Adrenal gland (tissue), 5 donors: ENCODE measurements at regions not wholly inside any gene's neighbourhood (a gene's known extent, or its start where the extent isn't known, plus 50 kb on each side); places are given as distances from the start of the nearest gene placed in this dataset.

Experiments used
- CTCF ChIP-seq, 6 experiments: fragments of 450-650 bp in 4 of 6; fragments of 200-600 bp in 2 of 6; sonication (generic) in 1 of 6; IDR thresholded peaks; 1 replicate in 5 of 6; 2 replicates in 1 of 6; pipeline versions ENCODE4 v1.5.1 to v1.8.0; 2016 to 2021; ENCODE audit warnings: antibody characterized with exemption in 6 of 6, mild to moderate bottlenecking in 2 of 6, moderate library complexity in 1 of 6
- POLR2A ChIP-seq, 2 donors: fragments of 450-650 bp; IDR thresholded peaks; one replicate each; pipeline ENCODE4 v1.6.1; 2017; ENCODE audit warnings: antibody characterized with exemption in 2 of 2, mild to moderate bottlenecking in 2 of 2, moderate library complexity in 1 of 2
- donor health status: DM: no; HTN: no; CAD: no.

GRCh38 chr2:114065731-114066130, 175.8 kb downstream of the ACTR3 start:
- TF ChIP-seq CTCF (IDR thresholded peaks at IDR 0.05): no peak
- TF ChIP-seq POLR2A (IDR thresholded peaks at IDR 0.05): no peak
